ENCODE measurements at regions not wholly inside any gene's neighbourhood (a gene's known extent, or its start where the extent isn't known, plus 50 kb on each side); places are given as distances from the start of the nearest gene placed in this dataset.

GRCh38 chr14:106837870-106838269, 1311.5 kb downstream of the TMEM121 start:
- CTCF ChIA-PET: no interaction called here
- DNase-seq (ENCODE audit: low spot score): no peak
- H3K27ac ChIP-seq: no peak overlapping the region
- POLR2A ChIA-PET (ENCODE audit: low non-redundant PET): no interaction called here
- TF ChIP-seq CTCF (conservative IDR thresholded peaks at IDR 0.05; ENCODE audit: low read depth): no peak

- TF ChIP-seq CTCF (conservative IDR thresholded peaks at IDR 0.05; ENCODE audit: low read depth): no peak
- ChIA-PET POLR2A (ENCODE audit: low non-redundant PET) (no interaction called here), CTCF (interaction anchor here (0.7 to 0.8 kb wide), 2 partner anchors 9 to 14 kb away, joined by 3 to 5 read pairs; no protein-coding TSS in a partner anchor)
- DNase-seq (ENCODE audit: low spot score): no peak
- H3K27ac ChIP-seq: no peak overlapping the region
Observed at GRCh38 chr14:106838991-106839769, 1312.8 kb downstream of the TMEM121 start.

- no peak for TF ChIP-seq CTCF (conservative IDR thresholded peaks at IDR 0.05; ENCODE audit: low read depth)
- DNase-seq (ENCODE audit: low spot score): no peak
- POLR2A ChIA-PET (ENCODE audit: low non-redundant PET): no interaction called here
- no peak overlapping the region for H3K27ac ChIP-seq
- CTCF ChIA-PET: interaction anchor here (0.6 to 1.3 kb wide), 2 partner anchors 10 to 30 kb away, joined by 3 to 4 read pairs; no protein-coding TSS in a partner anchor
Observed at GRCh38 chr14:106840258-106840657, 1313.9 kb downstream of the TMEM121 start.

GRCh38 chr14:106840991-106841390, 1314.6 kb downstream of the TMEM121 start:
- no peak overlapping the region for H3K27ac ChIP-seq
- no peak for TF ChIP-seq CTCF (conservative IDR thresholded peaks at IDR 0.05; ENCODE audit: low read depth)
- no peak for DNase-seq (ENCODE audit: low spot score)
- POLR2A ChIA-PET (ENCODE audit: low non-redundant PET): no interaction called here
- CTCF ChIA-PET: interaction anchor here (0.6 to 1.3 kb wide), 2 partner anchors 10 to 30 kb away, joined by 3 to 4 read pairs; no protein-coding TSS in a partner anchor

- CTCF ChIA-PET: interaction anchor here (1.3 kb wide), 1 partner anchor 11 kb away, joined by 4 read pairs; no protein-coding TSS in a partner anchor
Observed at GRCh38 chr14:106841701-106842100, 1315.3 kb downstream of the TMEM121 start.

GRCh38 chr14:106842687-106843086, 1316.3 kb downstream of the TMEM121 start:
- POLR2A ChIA-PET (ENCODE audit: low non-redundant PET): no interaction called here
- TF ChIP-seq CTCF (conservative IDR thresholded peaks at IDR 0.05; ENCODE audit: low read depth): no peak; the same call in 1 of the 2 replicates
- CTCF ChIA-PET: no interaction called here
- no peak overlapping the region for H3K27ac ChIP-seq
- no peak for DNase-seq (ENCODE audit: low spot score)

More at GRCh38 chr14:106841701-106842100, 1315.3 kb downstream of the TMEM121 start:
- no peak overlapping the region for H3K27ac ChIP-seq
- no peak for TF ChIP-seq CTCF (conservative IDR thresholded peaks at IDR 0.05; ENCODE audit: low read depth)
- DNase-seq (ENCODE audit: low spot score): peak; percentile 34
- POLR2A ChIA-PET (ENCODE audit: low non-redundant PET): no interaction called here
